Right atrium auricular region (tissue), 2 donors: ENCODE measurements at regions not wholly inside any gene's neighbourhood (a gene's known extent, or its start where the extent isn't known, plus 50 kb on each side); places are given as distances from the start of the nearest gene placed in this dataset.

ENCODE experiments used
- DNase-seq: peaks from one replicate; pipeline ENCODE4 v3.0.0-alpha.2; 2019; ENCODE audit warnings: low spot score
- H3K27ac ChIP-seq, 2 donors: fragments of 200-600 bp; sonication (generic); 1 replicate in 1 of 2; 2 replicates in 1 of 2; pipeline ENCODE4 v1.5.1; 2016 to 2019
- H3K27me3 ChIP-seq, 2 donors: fragments of 200-600 bp; sonication (generic); one replicate each; pipeline versions ENCODE4 v1.5.1 to v1.6.0; 2017 to 2019
- H3K36me3 ChIP-seq: fragments of 200-600 bp; sonication (generic); one replicate; pipeline ENCODE4 v1.5.1; 2016
- H3K4me1 ChIP-seq, 2 donors: fragments of 200-600 bp; sonication (generic); one replicate each; pipeline versions ENCODE4 v1.5.1 to v1.6.0; 2017 to 2019
- H3K4me3 ChIP-seq, 2 donors: fragments of 200-600 bp; sonication (generic); 1 replicate in 1 of 2; 2 replicates in 1 of 2; pipeline ENCODE4 v1.5.1; 2017 to 2019; ENCODE audit warnings: mild to moderate bottlenecking in 1 of 2, moderate library complexity in 1 of 2
- H3K9me3 ChIP-seq, 2 donors: fragments of 200-600 bp; sonication (generic); one replicate each; pipeline ENCODE4 v1.5.1; 2019
- TF ChIP-seq, protein P1 (sequence below), 2 donors: fragments of 200-600 bp; sonication (generic); IDR thresholded peaks; one replicate each; pipeline ENCODE4 v1.5.1; 2019; ENCODE audit warnings: antibody characterized with exemption in 2 of 2

DNA sequence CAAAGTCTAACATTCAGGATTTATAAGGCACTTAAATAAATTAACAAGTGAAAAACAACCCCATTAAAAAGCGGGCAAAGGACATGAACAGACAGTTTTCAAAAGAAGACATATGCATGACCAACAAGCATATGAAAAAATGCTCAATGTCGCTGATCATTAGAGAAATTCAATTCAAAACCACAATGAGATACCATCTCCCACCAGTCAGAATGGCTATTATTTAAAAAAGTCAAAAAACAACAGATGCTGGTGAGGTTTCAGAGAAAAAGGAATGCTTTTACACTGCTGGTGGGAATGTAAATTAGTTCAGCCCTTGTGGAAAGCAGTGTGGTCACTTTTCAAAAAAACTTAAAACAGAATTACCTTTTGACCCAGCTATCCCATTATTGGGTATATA is 60.7 kb upstream of the BDKRB2 start:
- DNase-seq: no peak
- no peaks in the 10 kb centered on the region for H3K36me3 ChIP-seq
- H3K27ac ChIP-seq: no peak overlapping the region
- H3K9me3 ChIP-seq: peaks cover 0 to 19% of the 10 kb centered on the region in 2 donors
- H3K4me3 ChIP-seq: no peak overlapping the region
- no peaks in the 10 kb centered on the region for H3K27me3 ChIP-seq
- no peaks in the 10 kb centered on the region for H3K4me1 ChIP-seq
- TF ChIP-seq, protein P1, sequence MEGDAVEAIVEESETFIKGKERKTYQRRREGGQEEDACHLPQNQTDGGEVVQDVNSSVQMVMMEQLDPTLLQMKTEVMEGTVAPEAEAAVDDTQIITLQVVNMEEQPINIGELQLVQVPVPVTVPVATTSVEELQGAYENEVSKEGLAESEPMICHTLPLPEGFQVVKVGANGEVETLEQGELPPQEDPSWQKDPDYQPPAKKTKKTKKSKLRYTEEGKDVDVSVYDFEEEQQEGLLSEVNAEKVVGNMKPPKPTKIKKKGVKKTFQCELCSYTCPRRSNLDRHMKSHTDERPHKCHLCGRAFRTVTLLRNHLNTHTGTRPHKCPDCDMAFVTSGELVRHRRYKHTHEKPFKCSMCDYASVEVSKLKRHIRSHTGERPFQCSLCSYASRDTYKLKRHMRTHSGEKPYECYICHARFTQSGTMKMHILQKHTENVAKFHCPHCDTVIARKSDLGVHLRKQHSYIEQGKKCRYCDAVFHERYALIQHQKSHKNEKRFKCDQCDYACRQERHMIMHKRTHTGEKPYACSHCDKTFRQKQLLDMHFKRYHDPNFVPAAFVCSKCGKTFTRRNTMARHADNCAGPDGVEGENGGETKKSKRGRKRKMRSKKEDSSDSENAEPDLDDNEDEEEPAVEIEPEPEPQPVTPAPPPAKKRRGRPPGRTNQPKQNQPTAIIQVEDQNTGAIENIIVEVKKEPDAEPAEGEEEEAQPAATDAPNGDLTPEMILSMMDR (IDR thresholded peaks at IDR 0.05): no peak

DNA sequence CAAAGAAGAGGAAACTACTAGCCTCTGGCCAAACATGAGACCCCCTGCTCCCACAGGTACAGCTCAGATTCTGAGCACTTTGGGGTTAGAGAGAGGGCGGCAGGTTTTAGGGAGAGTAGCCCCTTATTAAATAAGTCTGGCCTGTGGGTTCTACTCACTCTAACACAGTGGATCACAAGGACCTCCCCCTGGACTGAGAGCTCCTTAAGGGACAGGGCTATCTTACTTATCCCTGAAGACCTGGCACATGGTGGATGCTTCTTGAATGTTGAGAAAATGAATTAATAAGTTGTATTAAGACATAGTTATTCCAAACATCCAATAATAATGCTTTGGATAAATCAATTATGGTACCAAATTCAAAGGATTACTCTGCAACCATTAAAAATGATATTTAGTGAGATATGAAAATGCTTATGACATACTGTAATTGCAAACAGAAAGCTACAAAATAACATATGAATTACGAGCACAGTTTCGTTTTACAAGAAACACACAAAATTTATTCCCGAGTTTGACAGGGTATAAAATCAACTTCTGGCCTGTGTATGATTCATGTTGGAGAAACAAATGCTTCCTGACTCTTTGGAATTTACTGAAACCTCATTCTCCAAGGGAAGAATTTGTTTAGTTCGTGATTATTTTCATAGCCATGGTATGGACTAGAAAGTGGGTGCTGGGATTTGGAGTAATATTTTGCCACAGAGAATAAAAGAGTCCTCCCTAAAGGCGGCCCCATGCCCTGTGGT is 59.3 kb upstream of the BDKRB2 start:
- H3K36me3 ChIP-seq: no peaks in the 10 kb centered on the region
- no peak for DNase-seq
- H3K27me3 ChIP-seq: no peaks in the 10 kb centered on the region
- no peak overlapping the region for H3K4me3 ChIP-seq
- peaks cover 0 to 19% of the 10 kb centered on the region in 2 donors for H3K9me3 ChIP-seq
- TF ChIP-seq, protein P1 (IDR thresholded peaks at IDR 0.05): no peak
- H3K4me1 ChIP-seq: no peaks in the 10 kb centered on the region
- H3K27ac ChIP-seq: no peak overlapping the region

DNA sequence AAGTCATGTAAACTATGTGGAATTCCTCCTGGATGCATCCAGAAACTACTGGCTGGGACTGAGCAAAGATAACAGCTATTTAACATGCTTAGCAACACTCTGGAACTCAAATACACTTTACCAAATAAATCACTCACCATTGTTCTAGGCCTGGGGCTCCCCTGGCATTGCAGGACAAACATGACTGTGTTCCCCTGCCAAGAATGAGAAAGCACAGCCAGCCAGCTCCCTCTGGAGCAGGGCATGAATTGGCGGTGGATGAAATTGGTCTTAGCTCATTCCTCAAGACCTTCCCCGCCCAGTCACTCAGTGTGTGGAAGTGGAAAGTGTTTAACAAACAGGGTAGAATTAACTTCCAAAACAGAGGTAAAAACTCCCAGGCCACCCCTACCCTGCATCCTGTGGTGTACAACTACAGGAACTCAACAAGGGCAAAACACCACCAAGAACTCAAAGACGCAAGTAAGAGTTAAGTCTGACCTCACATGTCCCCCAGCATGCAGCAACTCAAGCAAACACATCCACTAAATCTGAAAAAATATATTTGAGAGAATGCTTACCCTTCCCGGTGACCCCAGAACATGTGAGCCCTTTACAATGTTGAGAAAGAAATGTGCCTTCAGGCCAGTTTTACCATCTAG is 58.4 kb upstream of the BDKRB2 start:
- TF ChIP-seq, protein P1 (IDR thresholded peaks at IDR 0.05): no peak
- H3K27me3 ChIP-seq: no peaks in the 10 kb centered on the region
- no peak overlapping the region for H3K4me3 ChIP-seq
- H3K27ac ChIP-seq: no peak overlapping the region
- DNase-seq: no peak
- H3K36me3 ChIP-seq: no peaks in the 10 kb centered on the region
- peaks cover 0 to 19% of the 10 kb centered on the region in 2 donors for H3K9me3 ChIP-seq
- H3K4me1 ChIP-seq: no peaks in the 10 kb centered on the region

DNA sequence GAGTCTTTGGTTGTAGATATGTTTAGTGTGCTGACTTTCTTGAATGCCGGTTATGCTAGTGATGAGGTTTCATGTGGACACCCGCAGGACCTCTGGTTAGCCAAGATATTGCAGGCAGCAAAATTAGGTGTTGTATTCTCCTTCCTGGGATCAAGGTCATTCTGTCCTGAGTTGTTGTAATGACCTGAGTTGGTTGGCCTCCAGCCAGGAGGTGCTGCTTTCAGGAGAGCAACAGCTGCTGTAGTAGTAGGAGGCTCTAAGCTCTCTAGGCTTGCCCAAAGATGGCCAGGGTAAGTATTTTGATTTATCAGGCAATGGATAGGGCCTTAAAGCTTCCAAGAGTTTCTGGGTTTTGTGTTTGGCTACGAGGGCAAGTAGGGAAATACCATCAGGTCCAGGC is 56.0 kb upstream of the BDKRB2 start:
- Histone ChIP-seq H3K27ac (no peak overlapping the region), H3K4me3 (no peak overlapping the region), H3K36me3 (no peaks in the 10 kb centered on the region), H3K9me3 (peaks cover 0 to 10% of the 10 kb centered on the region in 2 donors), H3K27me3 (no peaks in the 10 kb centered on the region), H3K4me1 (no peaks in the 10 kb centered on the region)
- DNase-seq: peak; percentile 28
- TF ChIP-seq, protein P1 (IDR thresholded peaks at IDR 0.05): no peak

DNA sequence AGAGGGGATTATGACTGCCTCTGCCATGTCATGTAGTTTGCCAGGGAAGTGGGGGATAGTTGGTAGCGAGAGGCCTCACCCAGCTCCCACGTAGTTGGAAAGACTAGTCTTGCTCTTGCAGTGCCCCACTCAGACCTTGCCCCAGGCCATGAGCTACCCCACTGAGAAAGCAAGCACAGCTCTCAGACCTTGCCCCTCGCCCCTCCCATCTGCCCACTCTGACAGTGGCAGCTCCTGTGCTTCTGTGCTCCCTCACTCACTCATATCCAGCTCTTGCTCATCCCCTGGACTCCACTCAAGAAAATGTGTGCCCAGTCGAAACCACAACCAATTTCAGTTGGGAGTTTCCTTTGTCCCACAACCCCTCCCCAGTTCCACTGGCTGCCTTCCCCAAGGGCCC is 55.5 kb upstream of the BDKRB2 start:
- no peak overlapping the region for H3K4me3 ChIP-seq
- no peaks in the 10 kb centered on the region for H3K4me1 ChIP-seq
- TF ChIP-seq, protein P1 (IDR thresholded peaks at IDR 0.05): no peak
- H3K27me3 ChIP-seq: no peaks in the 10 kb centered on the region
- H3K27ac ChIP-seq: no peak overlapping the region
- peak; percentile 28 for DNase-seq
- peaks cover 0 to 10% of the 10 kb centered on the region in 2 donors for H3K9me3 ChIP-seq
- no peaks in the 10 kb centered on the region for H3K36me3 ChIP-seq
